ENCODE measurements at regions not wholly inside any gene's neighbourhood (a gene's known extent, or its start where the extent isn't known, plus 50 kb on each side); places are given as distances from the start of the nearest gene placed in this dataset.

GRCh38 chr6:113560376-113560775, 296.8 kb upstream of the MARCKS start:
- DNase-seq (ENCODE audit: low spot score): no peak
- Histone ChIP-seq H3K4me3 (ENCODE audit: low read depth in 1 of 3, low read length in 3 of 3) (no peak overlapping the region), H3K9me3 (ENCODE audit: control insufficient read depth in 4 of 4, low read length in 3 of 4) (no peaks in the 10 kb centered on the region), H3K9ac (ENCODE audit: low read depth in 1 of 2, low read length in 2 of 2) (no peak overlapping the region), H3K27ac (ENCODE audit: low read depth in 1 of 2, low read length in 2 of 2) (no peak overlapping the region), H3K4me1 (ENCODE audit: control insufficient read depth in 4 of 4, insufficient read depth in 4 of 4, low read length in 3 of 4) (no peaks in the 10 kb centered on the region), H3K27me3 (ENCODE audit: control insufficient read depth in 4 of 4, insufficient read depth in 4 of 4, low read length in 3 of 4) (no peaks in the 10 kb centered on the region), H3K36me3 (ENCODE audit: control insufficient read depth in 4 of 4, insufficient read depth in 3 of 4, low read depth in 1 of 4, low read length in 3 of 4) (no peaks in the 10 kb centered on the region)
- WGBS: 100% methylated on average over 1 of the region's 1 CpG
- TF ChIP-seq FOXA2 (IDR thresholded peaks at IDR 0.05) (no peak), RXRA (IDR thresholded peaks at IDR 0.05) (no peak), YY1 (IDR thresholded peaks at IDR 0.05) (no peak), CTCF (IDR thresholded peaks at IDR 0.05; ENCODE audit: low read depth, low read length, missing input control) (no peak), SP1 (IDR thresholded peaks at IDR 0.05) (no peak), JUND (IDR thresholded peaks at IDR 0.05) (no peak), FOXA1 (IDR thresholded peaks at IDR 0.05) (no peak), EGR1 (IDR thresholded peaks at IDR 0.05; ENCODE audit: low read depth in 2 of 2) (no peak), RAD21 (IDR thresholded peaks at IDR 0.05) (no peak), ATF3 (IDR thresholded peaks at IDR 0.05) (no peak), GABPA (IDR thresholded peaks at IDR 0.05 in 1 of 2, conservative IDR thresholded peaks at IDR 0.05 in 1 of 2) (no peak)

GRCh38 chr6:113560908-113561307, 296.2 kb upstream of the MARCKS start:
- no peak for TF ChIP-seq ZBTB33 (IDR thresholded peaks at IDR 0.05)
- TF ChIP-seq SP1 (IDR thresholded peaks at IDR 0.05): no peak
- no peaks in the 10 kb centered on the region for H3K27me3 ChIP-seq (ENCODE audit: control insufficient read depth in 4 of 4, insufficient read depth in 4 of 4, low read length in 3 of 4)
- no peak overlapping the region for H3K27ac ChIP-seq (ENCODE audit: low read depth in 1 of 2, low read length in 2 of 2)
- no peak overlapping the region for H3K9ac ChIP-seq (ENCODE audit: low read depth in 1 of 2, low read length in 2 of 2)
- no peak overlapping the region for H3K4me3 ChIP-seq (ENCODE audit: low read depth in 1 of 3, low read length in 3 of 3)
- H3K36me3 ChIP-seq (ENCODE audit: control insufficient read depth in 4 of 4, insufficient read depth in 3 of 4, low read depth in 1 of 4, low read length in 3 of 4): no peaks in the 10 kb centered on the region
- no peaks in the 10 kb centered on the region for H3K9me3 ChIP-seq (ENCODE audit: control insufficient read depth in 4 of 4, low read length in 3 of 4)
- no peak for DNase-seq (ENCODE audit: low spot score)
- H3K4me1 ChIP-seq (ENCODE audit: control insufficient read depth in 4 of 4, insufficient read depth in 4 of 4, low read length in 3 of 4): no peaks in the 10 kb centered on the region

- Histone ChIP-seq H3K4me3 (ENCODE audit: low read depth in 1 of 3, low read length in 3 of 3) (no peak overlapping the region), H3K27ac (ENCODE audit: low read depth in 1 of 2, low read length in 2 of 2) (no peak overlapping the region), H3K9me3 (ENCODE audit: control insufficient read depth in 4 of 4, low read length in 3 of 4) (no peaks in the 10 kb centered on the region), H3K4me1 (ENCODE audit: control insufficient read depth in 4 of 4, insufficient read depth in 4 of 4, low read length in 3 of 4) (no peaks in the 10 kb centered on the region), H3K9ac (ENCODE audit: low read depth in 1 of 2, low read length in 2 of 2) (no peak overlapping the region), H3K27me3 (ENCODE audit: control insufficient read depth in 4 of 4, insufficient read depth in 4 of 4, low read length in 3 of 4) (no peaks in the 10 kb centered on the region), H3K36me3 (ENCODE audit: control insufficient read depth in 4 of 4, insufficient read depth in 3 of 4, low read depth in 1 of 4, low read length in 3 of 4) (no peaks in the 10 kb centered on the region)
- WGBS: 90% methylated on average over 2 of the region's 2 CpGs
- TF ChIP-seq MAX (IDR thresholded peaks at IDR 0.05): no peak
- no peak for TF ChIP-seq ATF3 (IDR thresholded peaks at IDR 0.05)
- TF ChIP-seq TAF1 (conservative IDR thresholded peaks at IDR 0.05): no peak
- TF ChIP-seq RXRA (IDR thresholded peaks at IDR 0.05): no peak
- no peak for TF ChIP-seq YY1 (IDR thresholded peaks at IDR 0.05)
- TF ChIP-seq FOXA2 (IDR thresholded peaks at IDR 0.05): no peak
- TF ChIP-seq SP1 (IDR thresholded peaks at IDR 0.05): no peak
- no peak for TF ChIP-seq NR2F2 (IDR thresholded peaks at IDR 0.05)
- no peak for TF ChIP-seq CTCF (IDR thresholded peaks at IDR 0.05; ENCODE audit: low read depth, low read length, missing input control)
- TF ChIP-seq JUND (IDR thresholded peaks at IDR 0.05): no peak
- TF ChIP-seq RAD21 (IDR thresholded peaks at IDR 0.05): no peak
- TF ChIP-seq GABPA (IDR thresholded peaks at IDR 0.05 in 1 of 2, conservative IDR thresholded peaks at IDR 0.05 in 1 of 2): no peak
- TF ChIP-seq HNF4G (IDR thresholded peaks at IDR 0.05): no peak
- no peak for DNase-seq (ENCODE audit: low spot score)
Observed at GRCh38 chr6:113562248-113562647, 294.9 kb upstream of the MARCKS start.
